LNCaP clone FGC (cell line): ENCODE measurements at regions not wholly inside any gene's neighbourhood (a gene's known extent, or its start where the extent isn't known, plus 50 kb on each side); places are given as distances from the start of the nearest gene placed in this dataset.

Source experiments
- DNase-seq: peaks from one replicate; pipeline ENCODE4 v3.0.0-alpha.2; 2011; ENCODE audit warnings: low read depth
- H3K4me3 ChIP-seq: 2 replicates; pipeline ENCODE4 v1.5.1; 2011; ENCODE audit warnings: mild to moderate bottlenecking, low read depth, low read length, control low read depth
- CTCF ChIP-seq: IDR thresholded peaks from 2 replicates; pipeline ENCODE4 v1.5.1; 2012; ENCODE audit warnings: mild to moderate bottlenecking; ENCODE audit not compliant: control insufficient read depth, insufficient read depth; ENCODE audit errors: extremely low read depth

DNA sequence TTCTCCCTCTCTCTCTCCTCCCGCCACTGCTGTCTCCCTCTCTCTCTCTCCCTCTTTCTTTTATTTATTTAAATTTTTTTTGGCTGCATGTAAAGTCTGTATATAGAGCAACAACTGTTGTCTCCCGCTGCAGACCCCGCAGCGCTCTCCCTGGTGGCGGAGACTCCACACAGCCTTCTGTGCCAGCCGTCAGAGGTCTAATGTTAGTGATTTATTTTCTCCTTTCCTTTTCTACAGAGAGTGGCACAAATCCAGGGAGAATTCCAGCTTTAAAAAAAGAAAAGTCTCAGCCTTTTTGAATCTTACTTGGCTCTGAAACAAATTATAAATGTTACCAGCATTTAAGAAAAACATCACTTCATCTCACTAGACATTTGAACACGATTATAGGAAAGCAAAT, 106.2 kb downstream of the FAM9B start:
- no peak for TF ChIP-seq CTCF
- no peak for DNase-seq
- no peak overlapping the region for H3K4me3 ChIP-seq

- no peak for DNase-seq
- no peak for TF ChIP-seq CTCF
- H3K4me3 ChIP-seq: no peak overlapping the region
Observed at GRCh38 chrX:8927066-8927635, 106.8 kb downstream of the FAM9B start.

GRCh38 chrX:8921615-8922014, 112.3 kb downstream of the FAM9B start:
- no peak for DNase-seq
- TF ChIP-seq CTCF: no peak
- H3K4me3 ChIP-seq: no peak overlapping the region

GRCh38 chrX:8919801-8920200, 114.1 kb downstream of the FAM9B start:
- no peak for DNase-seq
- no peak overlapping the region for H3K4me3 ChIP-seq
- TF ChIP-seq CTCF: no peak

- no peak overlapping the region for H3K4me3 ChIP-seq
- no peak for DNase-seq
- no peak for TF ChIP-seq CTCF
Observed at GRCh38 chrX:8916697-8917096, 115.5 kb upstream of the FAM9A start.

- H3K4me3 ChIP-seq: no peak overlapping the region
- DNase-seq: no peak
- no peak for TF ChIP-seq CTCF
Observed at GRCh38 chrX:8914681-8915080, 113.5 kb upstream of the FAM9A start.

GRCh38 chrX:8913655-8914409, 112.6 kb upstream of the FAM9A start:
- no peak for DNase-seq
- H3K4me3 ChIP-seq: no peak overlapping the region
- TF ChIP-seq CTCF: no peak
